HEK293T (cell line): ENCODE measurements at regions not wholly inside any gene's neighbourhood (a gene's known extent, or its start where the extent isn't known, plus 50 kb on each side); places are given as distances from the start of the nearest gene placed in this dataset.

Experiments
- CTCF ChIA-PET: fragments of 350-600 bp; formaldehyde crosslinking; extraction: SDS; loops from one replicate; lab custom pipeline; 2021; ENCODE audit warnings: antibody characterized with exemption, inconsistent platforms; lab: Yijun Ruan, JAX
- POLR2A ChIA-PET: fragments of 350-600 bp; formaldehyde crosslinking; extraction: SDS; loops from one replicate; lab custom pipeline; 2020; ENCODE audit warnings: antibody characterized with exemption, inconsistent platforms; lab: Yijun Ruan, JAX
- DNase-seq: peaks from one replicate; pipeline ENCODE4 v3.0.0; 2012; ENCODE audit warnings: mixed read lengths; ENCODE audit errors: extremely low spot score
- ARNT ChIP-seq: fragments of 450-650 bp; IDR thresholded peaks from 2 replicates; pipeline ENCODE4 v1.6.1; 2017; ENCODE audit warnings: mild to moderate bottlenecking
- BHLHE40 ChIP-seq: fragments of 450-650 bp; IDR thresholded peaks from 2 replicates; pipeline ENCODE4 v1.6.1; 2016; ENCODE audit warnings: mild to moderate bottlenecking, moderate library complexity, borderline replicate concordance
- CTBP1 ChIP-seq: fragments of 450-650 bp; IDR thresholded peaks from 2 replicates; pipeline ENCODE4 v1.6.1; 2016; ENCODE audit warnings: borderline replicate concordance
- ELF4 ChIP-seq: fragments of 450-650 bp; IDR thresholded peaks from 2 replicates; pipeline ENCODE4 v1.6.1; 2017; ENCODE audit warnings: antibody characterized with exemption
- FOXA1 ChIP-seq: fragments of 450-650 bp; IDR thresholded peaks from 2 replicates; pipeline ENCODE4 v1.6.1; 2016; ENCODE audit warnings: mild to moderate bottlenecking
- FOXK2 ChIP-seq: fragments of 450-650 bp; IDR thresholded peaks from 2 replicates; pipeline ENCODE4 v1.6.1; 2016; ENCODE audit warnings: mild to moderate bottlenecking
- FOXM1 ChIP-seq: fragments of 450-650 bp; IDR thresholded peaks from 2 replicates; pipeline ENCODE4 v1.6.1; 2017; ENCODE audit warnings: mild to moderate bottlenecking, borderline replicate concordance
- HDGF ChIP-seq: fragments of 450-650 bp; IDR thresholded peaks from 2 replicates; pipeline ENCODE4 v1.6.1; 2017; ENCODE audit warnings: antibody characterized with exemption, borderline replicate concordance
- L3MBTL2 ChIP-seq: fragments of 450-650 bp; conservative IDR thresholded peaks from 2 replicates; pipeline ENCODE4 v1.6.1; 2016; ENCODE audit warnings: mild to moderate bottlenecking
- LEF1 ChIP-seq: fragments of 450-650 bp; IDR thresholded peaks from 2 replicates; pipeline ENCODE4 v1.6.1; 2017; ENCODE audit warnings: mild to moderate bottlenecking, borderline replicate concordance
- NFRKB ChIP-seq: fragments of 450-650 bp; IDR thresholded peaks from 2 replicates; pipeline ENCODE4 v1.6.1; 2016; ENCODE audit warnings: mild to moderate bottlenecking, moderate library complexity
- PKNOX1 ChIP-seq: fragments of 450-650 bp; IDR thresholded peaks from 2 replicates; pipeline ENCODE4 v1.6.1; 2016
- SP1 ChIP-seq: fragments of 450-650 bp; IDR thresholded peaks from 2 replicates; pipeline ENCODE4 v1.6.1; 2017
- SUZ12 ChIP-seq: fragments of 450-650 bp; IDR thresholded peaks from 2 replicates; pipeline ENCODE4 v1.6.1; 2016; ENCODE audit warnings: mild to moderate bottlenecking
- TARDBP ChIP-seq: fragments of 450-650 bp; IDR thresholded peaks from 2 replicates; pipeline ENCODE4 v1.6.1; 2016
- ZNF384 ChIP-seq: fragments of 450-650 bp; IDR thresholded peaks from 2 replicates; pipeline ENCODE4 v1.6.1; 2016

GRCh38 chr3:77933926-77934325 lies 894.0 kb downstream of the ROBO2 start:
- TF ChIP-seq FOXM1, result no peak
- no peak for TF ChIP-seq L3MBTL2
- TF ChIP-seq SP1, result no peak
- TF ChIP-seq FOXA1, result no peak
- TF ChIP-seq SUZ12, result no peak
- no peak for TF ChIP-seq HDGF
- TF ChIP-seq PKNOX1, result no peak
- no peak for TF ChIP-seq ELF4
- no peak for TF ChIP-seq LEF1
- TF ChIP-seq NFRKB, result no peak
- TF ChIP-seq BHLHE40, result no peak
- no peak for TF ChIP-seq ZNF384
- TF ChIP-seq ARNT, result no peak
- no peak for TF ChIP-seq CTBP1
- TF ChIP-seq FOXK2, result no peak
- no peak for TF ChIP-seq TARDBP
- no peak for DNase-seq
- CTCF ChIA-PET, result no interaction called here
- POLR2A ChIA-PET, result no interaction called here

- ChIA-PET POLR2A (no interaction called here), CTCF (no interaction called here)
- DNase-seq, result no peak
- no peak for TF ChIP-seq TARDBP
- no peak for TF ChIP-seq FOXM1
- TF ChIP-seq ARNT, result no peak
Observed at GRCh38 chr3:77935418-77935817, 895.5 kb downstream of the ROBO2 start.

- no peak for DNase-seq
- no peak for TF ChIP-seq FOXK2
- TF ChIP-seq SUZ12, result no peak
- TF ChIP-seq ZNF384, result no peak
- no peak for TF ChIP-seq FOXM1
- TF ChIP-seq ELF4, result no peak
- no peak for TF ChIP-seq NFRKB
- no peak for TF ChIP-seq SP1
- TF ChIP-seq BHLHE40, result no peak
- no peak for TF ChIP-seq CTBP1
- no peak for TF ChIP-seq PKNOX1
- no peak for TF ChIP-seq TARDBP
- no peak for TF ChIP-seq HDGF
- TF ChIP-seq FOXA1, result no peak
- TF ChIP-seq LEF1, result no peak
- TF ChIP-seq L3MBTL2, result no peak
- TF ChIP-seq ARNT, result no peak
- ChIA-PET CTCF (no interaction called here), POLR2A (no interaction called here)
Observed at GRCh38 chr3:77939726-77940125, 899.8 kb downstream of the ROBO2 start.

GRCh38 chr3:77943598-77943997 lies 903.7 kb downstream of the ROBO2 start:
- no peak for TF ChIP-seq FOXK2
- TF ChIP-seq FOXA1, result no peak
- TF ChIP-seq TARDBP, result no peak
- no peak for TF ChIP-seq ELF4
- TF ChIP-seq LEF1, result no peak
- no peak for TF ChIP-seq L3MBTL2
- TF ChIP-seq ARNT, result no peak
- TF ChIP-seq BHLHE40, result no peak
- no peak for TF ChIP-seq SUZ12
- no peak for TF ChIP-seq HDGF
- no peak for TF ChIP-seq FOXM1
- no peak for TF ChIP-seq ZNF384
- TF ChIP-seq CTBP1, result no peak
- no peak for TF ChIP-seq PKNOX1
- TF ChIP-seq NFRKB, result no peak
- no peak for TF ChIP-seq SP1
- DNase-seq, result no peak
- ChIA-PET POLR2A (no interaction called here), CTCF (no interaction called here)

- ChIA-PET CTCF (no interaction called here), POLR2A (no interaction called here)
- no peak for DNase-seq
- no peak for TF ChIP-seq FOXK2
- TF ChIP-seq CTBP1, result no peak
- no peak for TF ChIP-seq SP1
- no peak for TF ChIP-seq LEF1
- TF ChIP-seq HDGF, result no peak
- TF ChIP-seq SUZ12, result no peak
- TF ChIP-seq ZNF384, result no peak
- TF ChIP-seq FOXM1, result no peak
- no peak for TF ChIP-seq PKNOX1
- TF ChIP-seq L3MBTL2, result no peak
- no peak for TF ChIP-seq TARDBP
- TF ChIP-seq FOXA1, result no peak
Observed at GRCh38 chr3:77945320-77945719, 905.4 kb downstream of the ROBO2 start.

- TF ChIP-seq PKNOX1, result no peak
- TF ChIP-seq HDGF, result no peak
- no peak for TF ChIP-seq ARNT
- TF ChIP-seq LEF1, result no peak
- POLR2A ChIA-PET, result no interaction called here
- CTCF ChIA-PET, result no interaction called here
- DNase-seq, result no peak
Observed at GRCh38 chr3:77947671-77948070, 907.8 kb downstream of the ROBO2 start.
